ENCODE measurements at regions not wholly inside any gene's neighbourhood (a gene's known extent, or its start where the extent isn't known, plus 50 kb on each side); places are given as distances from the start of the nearest gene placed in this dataset.

- DNase-seq, result no peak
- intact Hi-C loops (cut with DNase I), result no loop called here
These were observed 65.9 kb upstream of the FAM98A start for GRCh38 chr2:33665039-33665438.

- intact Hi-C loops (cut with DNase I), result no loop called here
- no peak for DNase-seq
These were observed 61.5 kb upstream of the FAM98A start for GRCh38 chr2:33660416-33661123.

- intact Hi-C loops (cut with DNase I), result no loop called here
- DNase-seq, result no peak
These were observed 56.7 kb upstream of the FAM98A start for GRCh38 chr2:33655626-33656320.

- intact Hi-C loops (cut with DNase I), result no loop called here
These were observed 53.7 kb upstream of the FAM98A start for GRCh38 chr2:33652830-33653229.

GRCh38 chr2:33650171-33650570 lies 51.1 kb upstream of the FAM98A start:
- no peak for DNase-seq
- intact Hi-C loops (cut with DNase I), result no loop called here

More at GRCh38 chr2:33652830-33653229, 53.7 kb upstream of the FAM98A start:
- DNase-seq, result no peak
